ENCODE measurements at regions not wholly inside any gene's neighbourhood (a gene's known extent, or its start where the extent isn't known, plus 50 kb on each side); places are given as distances from the start of the nearest gene placed in this dataset.

DNA sequence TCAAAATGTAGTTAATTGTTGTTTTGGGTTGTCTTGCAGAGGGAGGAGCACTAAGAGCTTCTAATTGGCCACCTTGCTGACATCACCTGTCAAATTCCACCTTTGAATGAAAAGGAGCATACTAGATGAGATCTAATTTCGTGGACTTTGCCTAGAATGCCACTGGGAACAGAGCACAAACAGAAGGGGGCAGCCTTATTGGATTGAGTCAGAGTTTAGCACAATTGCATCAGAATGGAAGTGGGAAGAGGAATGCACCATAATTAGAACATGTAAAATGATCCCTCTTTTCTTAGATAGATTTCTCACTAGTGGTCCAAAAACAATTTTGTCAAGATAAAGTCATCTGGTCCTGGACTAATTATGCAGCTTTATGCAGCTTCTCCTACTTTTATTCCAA is 1552.2 kb downstream of the PCDH9 start:
- no peak for TF ChIP-seq POLR2A (IDR thresholded peaks at IDR 0.05; ENCODE audit: low read length)
- no peak for TF ChIP-seq GATA1 (IDR thresholded peaks at IDR 0.05; ENCODE audit: low read depth, low read length)
